Limb (tissue), 2 donors: ENCODE measurements at regions not wholly inside any gene's neighbourhood (a gene's known extent, or its start where the extent isn't known, plus 50 kb on each side); places are given as distances from the start of the nearest gene placed in this dataset.

Experiments
- DNase-seq, 2 donors: peaks; one replicate each; pipeline ENCODE4 v3.0.0-alpha.2; 2016; ENCODE audit errors: extremely low spot score in 2 of 2

DNA sequence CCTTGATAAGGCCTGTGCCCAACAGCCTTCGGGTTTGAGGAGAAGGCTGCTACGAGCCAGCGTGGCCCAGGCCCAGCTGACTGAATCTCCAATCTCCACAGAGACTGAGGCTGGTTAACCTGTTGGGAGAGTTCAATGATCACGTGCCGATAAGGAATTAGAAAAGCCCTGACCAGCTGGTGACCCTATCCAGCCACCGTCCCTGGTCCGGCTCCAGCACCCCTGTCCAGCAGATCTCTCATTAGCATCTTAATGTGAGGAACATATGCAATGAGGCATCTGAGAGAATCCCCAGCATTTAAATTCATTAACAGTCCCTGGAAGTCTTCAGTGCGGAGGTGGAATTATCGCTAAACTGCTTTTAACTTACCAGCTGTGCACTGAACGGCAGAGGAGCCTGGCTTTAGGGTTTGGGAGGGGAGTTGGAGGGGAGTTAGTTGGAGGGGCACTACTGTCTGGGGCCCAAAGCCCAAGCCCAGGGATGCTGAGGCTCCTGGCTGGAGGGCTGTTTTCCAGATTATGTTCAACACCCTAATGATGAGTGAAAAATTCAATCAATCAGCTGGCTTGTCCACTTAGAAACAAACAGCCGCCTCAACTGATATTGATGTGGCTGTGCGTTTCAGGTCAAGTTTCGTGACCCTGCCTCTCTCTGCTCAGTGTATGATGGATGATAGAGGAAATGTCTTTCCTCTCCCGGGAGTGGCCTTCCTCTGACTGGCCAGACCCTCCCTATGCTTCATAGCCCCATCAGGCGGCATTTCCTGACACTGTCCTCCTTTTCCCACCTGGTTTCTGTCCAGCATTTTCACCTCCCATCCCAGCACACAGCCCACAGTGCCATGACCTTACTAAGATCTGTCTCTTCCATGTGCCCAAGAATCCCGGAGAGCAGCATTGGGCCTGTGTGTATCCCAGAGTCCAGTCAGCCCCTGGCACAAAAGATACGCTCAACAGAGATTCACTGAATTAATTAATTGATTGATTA lies 184.5 kb downstream of the CCT6B start:
- DNase-seq: no peak

DNA sequence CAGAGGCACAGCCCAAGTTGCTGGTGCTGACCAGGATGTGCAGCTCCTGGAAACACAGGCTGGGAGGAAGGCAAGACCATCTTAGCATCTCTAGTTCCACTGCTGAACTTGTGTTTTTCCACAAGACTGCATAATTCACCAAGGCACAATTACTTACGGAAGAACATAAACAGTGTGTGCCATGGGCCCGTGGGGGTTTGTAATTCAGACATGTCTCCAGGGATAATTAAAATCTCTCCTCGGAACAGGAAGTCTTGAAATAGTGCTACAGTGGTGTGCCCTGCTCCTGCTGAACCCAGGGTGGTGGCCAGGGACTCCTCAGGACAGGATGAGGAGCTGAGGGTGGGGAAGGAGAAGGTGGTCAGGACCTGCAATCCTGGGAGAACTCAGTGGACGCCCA lies 188.2 kb downstream of the CCT6B start:
- DNase-seq: no peak

DNA sequence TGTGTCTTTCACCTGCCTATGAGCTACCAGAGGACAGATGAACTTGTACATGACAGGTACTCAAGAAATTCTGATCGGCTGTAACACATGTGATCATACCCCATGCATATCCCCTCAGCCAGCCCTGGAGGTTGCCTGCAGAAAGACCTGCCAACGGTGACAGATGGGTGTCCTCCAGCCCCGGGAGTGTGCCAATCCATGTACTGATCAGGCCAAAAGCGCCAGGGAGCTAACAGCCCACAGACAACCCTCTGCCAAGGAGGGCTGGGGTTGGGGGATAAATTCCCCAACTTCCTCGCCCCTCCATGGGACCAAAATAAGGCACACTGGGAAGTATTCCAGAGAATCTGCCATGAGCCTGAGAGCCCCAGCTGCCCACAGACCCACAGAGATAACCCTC lies 189.4 kb downstream of the CCT6B start:
- no peak for DNase-seq

DNA sequence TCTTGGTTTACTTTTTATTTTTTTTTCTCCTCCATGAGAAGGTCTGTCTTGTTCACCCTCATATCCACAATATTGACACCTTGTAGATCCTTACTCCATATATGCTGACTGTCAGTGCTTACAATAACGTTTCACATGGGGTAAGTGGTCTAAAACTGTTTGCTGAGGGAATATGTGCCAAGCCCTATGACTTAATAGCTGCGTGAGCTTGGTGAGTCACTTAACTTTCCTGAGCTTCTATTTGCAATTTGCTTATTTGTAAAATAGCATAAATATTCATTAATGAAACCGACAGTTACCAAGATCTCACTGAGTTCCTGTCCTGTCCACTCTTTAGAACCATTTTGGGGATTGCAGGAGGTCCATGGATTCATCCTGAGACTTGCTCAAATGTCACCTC lies 190.7 kb downstream of the CCT6B start:
- DNase-seq: no peak

DNA sequence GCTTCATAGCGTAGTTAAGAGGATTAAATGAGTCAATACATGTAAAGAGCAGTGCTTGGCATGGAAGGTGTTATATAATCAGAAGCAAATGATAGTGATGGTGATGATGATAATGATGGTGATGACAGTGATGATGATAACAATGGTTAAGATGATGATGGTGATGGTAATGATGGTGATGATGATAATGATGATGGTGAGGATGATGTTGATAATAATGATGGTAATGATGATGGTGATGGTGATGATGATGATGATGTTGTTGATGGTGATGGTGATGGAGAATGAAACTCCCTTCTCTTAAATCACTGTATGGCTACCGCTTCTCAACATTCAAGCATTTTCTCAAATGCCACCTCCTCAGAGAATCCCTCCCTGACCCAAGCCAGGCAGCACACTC lies 190.5 kb downstream of the TMEM132E start:
- no peak for DNase-seq

DNA sequence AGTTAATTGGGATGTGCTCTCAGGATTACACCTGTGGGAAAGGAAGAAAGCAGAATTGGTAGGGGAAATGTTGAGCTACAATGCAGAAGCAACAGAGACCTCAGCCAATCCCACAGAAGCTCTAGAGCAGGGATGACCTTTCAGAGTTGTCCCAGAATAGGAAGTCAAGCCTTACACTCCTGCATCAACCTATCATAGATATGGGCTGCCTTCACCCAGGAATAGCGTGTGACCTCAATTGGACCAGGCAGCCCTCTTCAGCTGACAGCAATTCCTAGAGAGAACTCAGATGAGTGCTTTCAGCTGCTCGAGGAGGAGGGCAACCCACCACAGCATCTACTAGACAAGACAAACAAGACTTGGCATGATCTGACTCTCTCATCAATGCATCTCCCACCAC lies 189.7 kb downstream of the TMEM132E start:
- DNase-seq: no peak

DNA sequence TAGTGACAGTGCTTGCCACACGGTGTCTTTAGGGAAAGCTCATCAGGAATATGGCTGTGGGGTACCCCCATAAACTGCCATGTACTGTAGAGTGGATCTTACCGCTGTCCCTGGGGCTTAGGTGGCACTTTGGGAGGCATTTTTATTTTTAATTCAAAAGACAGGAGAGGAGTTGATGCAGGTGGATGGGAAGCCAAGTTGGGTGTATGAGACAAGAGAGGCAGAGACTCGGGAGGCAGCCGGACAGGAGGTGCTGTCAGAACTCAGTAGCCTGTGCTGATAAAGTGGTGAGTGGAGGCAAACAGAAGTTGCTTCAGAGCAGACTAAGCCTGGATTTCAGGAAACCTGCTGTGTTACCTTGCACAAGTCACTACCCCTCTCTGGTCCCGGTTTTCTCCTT lies 185.9 kb downstream of the TMEM132E start:
- no peak for DNase-seq

DNA sequence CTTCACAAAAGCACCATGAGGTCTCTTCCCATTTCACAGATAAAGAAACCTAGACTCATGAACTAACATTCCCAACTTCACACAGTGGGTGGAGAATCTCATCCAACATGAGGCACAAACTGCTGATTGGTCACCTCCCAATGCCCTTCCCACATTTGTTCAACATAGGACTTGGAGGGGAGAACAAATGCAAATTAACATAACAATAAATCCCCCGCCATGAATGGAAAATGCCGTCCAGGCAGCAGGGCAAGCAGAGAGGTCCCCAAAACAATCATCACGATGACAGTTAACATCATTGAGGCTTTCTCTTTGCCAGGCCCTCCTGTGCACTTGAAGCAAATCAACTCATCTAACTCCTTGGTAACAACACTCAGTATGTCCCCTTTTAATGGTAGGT lies 185.3 kb downstream of the TMEM132E start:
- DNase-seq: no peak

DNA sequence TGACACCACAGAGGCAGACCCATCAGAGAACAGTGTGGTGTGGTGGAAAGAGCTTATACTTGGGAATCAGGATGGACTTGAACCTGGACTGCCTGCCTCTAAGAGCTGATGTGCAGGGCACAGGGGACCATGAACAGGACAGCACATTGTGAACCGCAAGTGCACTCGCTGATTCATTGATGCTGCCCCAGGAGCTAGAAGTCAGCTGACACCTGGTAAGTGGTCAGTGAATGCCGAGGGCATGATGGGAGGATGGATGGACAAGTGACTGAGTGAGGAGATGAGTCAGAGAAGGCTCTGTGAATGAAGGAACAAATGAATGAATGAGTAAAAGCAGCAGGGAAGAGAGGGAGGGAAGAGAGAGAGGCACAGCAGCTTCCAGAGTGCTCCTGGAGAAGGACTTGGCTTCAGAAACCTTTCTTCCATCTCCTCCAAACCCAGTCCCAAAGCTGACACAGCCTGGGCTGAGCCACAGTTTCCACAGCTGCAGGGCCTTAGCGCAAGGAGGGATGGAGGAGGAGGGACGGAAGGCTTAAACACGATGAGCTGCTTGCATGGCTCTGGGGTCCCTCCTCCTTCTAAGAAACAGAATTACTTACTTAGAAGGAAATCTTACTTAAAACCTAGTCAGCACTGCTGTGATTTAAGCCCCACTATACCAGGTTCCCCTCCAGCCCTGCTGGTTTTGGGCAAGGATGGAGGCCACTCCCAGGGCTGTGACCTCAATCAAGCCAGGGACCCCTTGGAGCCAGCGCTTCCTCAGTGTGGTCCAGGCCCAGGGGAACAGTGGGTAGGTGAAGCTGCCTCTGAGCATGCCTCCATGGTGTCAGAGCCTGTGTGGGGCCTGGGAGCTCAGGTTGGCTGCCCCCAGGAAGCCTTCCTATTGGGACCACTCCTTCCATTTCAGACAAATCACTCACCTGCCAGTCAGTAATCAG lies 184.6 kb downstream of the TMEM132E start:
- peak in 1 of 2 donors; percentile 5 for DNase-seq

DNA sequence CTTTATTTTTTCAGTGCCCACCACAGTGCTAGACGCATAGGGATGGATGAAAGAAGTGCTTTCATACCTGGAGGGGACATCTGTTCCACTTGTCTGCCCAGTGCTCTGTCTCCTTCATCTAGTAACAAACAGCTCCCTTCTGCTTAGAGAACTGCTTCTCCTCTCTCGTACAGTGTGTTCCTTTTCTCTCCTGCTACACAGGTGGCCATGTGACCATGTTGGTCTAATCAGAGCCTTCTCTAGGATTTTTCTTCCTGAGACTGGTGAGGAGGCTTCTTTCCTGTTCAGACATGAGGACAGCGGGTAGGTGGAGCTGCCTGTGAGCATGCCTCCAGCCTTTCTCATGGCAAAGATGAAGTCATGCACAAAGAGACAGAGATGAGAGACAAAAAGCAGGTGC lies 182.7 kb downstream of the TMEM132E start:
- DNase-seq: no peak

DNA sequence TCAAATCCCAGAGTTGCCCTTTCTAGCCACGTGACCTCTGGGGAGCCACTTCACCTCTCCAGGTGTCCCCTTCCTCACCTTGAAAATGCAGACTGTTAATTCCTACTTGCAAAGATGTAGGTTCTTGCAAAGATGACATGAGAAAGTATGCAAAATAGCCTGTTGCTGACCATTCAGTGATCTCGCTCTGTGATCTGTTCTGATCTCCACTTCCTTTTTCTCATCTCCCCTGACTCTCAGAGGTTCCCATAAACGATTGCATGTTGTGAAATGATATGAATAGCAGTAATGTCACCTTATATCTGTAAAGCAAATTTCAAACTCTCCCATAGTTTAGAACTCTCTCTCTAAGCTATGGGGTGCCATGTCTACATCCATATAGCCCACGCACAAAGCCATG lies 182.3 kb downstream of the TMEM132E start:
- DNase-seq: no peak

DNA sequence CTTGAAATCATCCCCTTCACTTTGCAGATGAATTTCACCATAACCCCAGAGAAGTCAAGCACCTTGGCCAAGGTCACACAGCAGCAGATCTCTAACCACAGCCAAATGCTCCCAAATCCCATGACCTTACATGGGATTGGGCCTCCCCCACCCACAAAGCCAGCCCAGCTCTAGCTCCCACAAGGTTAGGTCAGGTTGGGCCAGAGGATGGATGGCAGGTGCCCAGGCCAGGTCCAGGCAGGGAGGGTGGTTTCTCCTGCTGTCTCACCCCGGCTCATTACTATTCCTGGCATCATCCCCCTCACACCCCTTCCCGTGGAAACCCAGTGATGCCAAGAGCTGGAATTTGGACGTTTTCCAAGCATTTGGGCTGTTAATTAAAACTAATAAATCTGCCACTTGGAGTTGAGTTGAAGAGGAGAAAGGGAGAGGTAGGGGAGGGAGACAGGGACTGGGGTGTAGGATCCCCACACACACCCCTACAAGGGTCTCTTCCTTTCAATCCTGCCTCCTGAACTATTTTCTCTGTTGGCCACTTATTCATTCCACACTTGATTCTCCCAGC lies 181.6 kb downstream of the TMEM132E start:
- DNase-seq: peak in 1 of 2 donors; percentile 49

DNA sequence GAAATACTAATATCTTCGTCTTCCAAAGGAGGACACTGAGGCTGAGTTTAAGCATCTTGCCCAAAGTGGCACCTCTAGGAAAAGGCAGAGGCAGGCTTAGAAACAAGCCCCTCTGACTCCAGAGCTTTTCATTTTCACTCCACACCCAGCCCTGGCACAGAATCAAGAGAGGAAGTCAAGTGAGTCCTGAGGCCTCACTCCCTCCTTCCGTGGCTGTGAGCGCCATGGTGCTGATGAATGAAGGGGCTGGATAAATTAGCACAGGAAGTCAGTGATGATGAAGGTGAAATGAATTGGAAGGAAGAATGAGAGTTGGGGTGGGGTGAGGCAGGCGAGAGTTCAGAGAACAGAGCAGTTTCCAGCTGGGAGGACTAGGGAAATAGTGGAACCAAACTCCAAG lies 179.3 kb downstream of the TMEM132E start:
- no peak for DNase-seq

DNA sequence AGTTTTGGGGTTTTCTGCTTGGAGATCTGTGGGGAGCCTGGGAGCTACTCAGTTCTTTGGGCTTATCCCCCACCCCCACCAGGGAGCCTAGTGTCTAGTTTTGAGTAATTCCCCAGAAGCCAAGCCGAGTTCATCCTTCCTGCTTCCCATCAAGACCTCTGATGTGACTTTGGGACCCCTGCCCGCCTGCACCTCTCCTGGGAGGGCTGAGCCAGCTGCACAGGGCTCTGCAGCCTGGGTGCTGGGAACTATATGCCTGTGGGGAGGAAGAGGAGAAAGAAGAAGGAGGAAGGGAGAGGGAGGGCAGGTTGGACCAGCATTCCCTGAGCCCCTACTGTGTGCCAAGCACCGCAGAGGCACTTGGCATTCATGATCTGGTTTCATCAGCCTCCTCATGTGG lies 178.9 kb downstream of the TMEM132E start:
- DNase-seq: peak in 1 of 2 donors; percentile 14

DNA sequence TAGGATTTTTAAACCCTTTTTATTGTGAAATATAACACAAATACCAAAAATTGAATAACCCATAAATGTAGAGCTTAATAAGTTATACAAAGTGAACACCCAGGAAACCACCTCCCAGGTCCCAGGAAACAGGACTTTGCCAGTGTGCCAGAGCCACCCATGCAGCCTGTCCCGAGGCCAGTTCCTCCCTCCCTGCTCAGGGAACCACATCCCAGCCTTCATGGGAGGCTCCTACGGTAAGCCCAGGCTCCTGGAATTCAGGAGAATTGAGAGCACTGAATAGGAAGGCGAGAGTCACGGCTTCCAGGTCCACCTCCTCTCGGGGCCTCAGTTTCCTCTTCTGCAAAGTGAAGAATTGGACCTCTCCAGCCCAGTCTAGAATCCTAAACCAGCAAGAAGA lies 178.2 kb downstream of the TMEM132E start:
- peak in 1 of 2 donors; percentile 3 for DNase-seq

DNA sequence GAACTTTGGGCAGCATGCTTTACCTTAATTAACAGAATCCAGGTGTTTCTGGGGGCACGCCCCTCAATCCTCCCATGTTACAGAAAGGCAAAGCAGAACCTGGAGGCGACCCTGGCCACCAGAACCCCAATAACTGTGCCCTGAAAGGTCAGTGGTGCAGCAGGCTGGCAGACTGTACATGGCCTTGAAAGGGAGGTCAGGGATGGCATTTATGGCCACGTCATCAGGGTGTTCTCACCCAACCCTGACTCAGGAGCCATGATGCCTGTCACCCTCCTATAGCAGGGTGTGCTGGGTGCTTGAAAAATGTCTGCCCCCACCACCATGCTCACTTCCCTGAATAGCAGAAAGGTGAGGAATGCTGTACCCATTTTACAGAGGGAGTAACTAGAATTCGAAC lies 177.7 kb downstream of the TMEM132E start:
- no peak for DNase-seq

DNA sequence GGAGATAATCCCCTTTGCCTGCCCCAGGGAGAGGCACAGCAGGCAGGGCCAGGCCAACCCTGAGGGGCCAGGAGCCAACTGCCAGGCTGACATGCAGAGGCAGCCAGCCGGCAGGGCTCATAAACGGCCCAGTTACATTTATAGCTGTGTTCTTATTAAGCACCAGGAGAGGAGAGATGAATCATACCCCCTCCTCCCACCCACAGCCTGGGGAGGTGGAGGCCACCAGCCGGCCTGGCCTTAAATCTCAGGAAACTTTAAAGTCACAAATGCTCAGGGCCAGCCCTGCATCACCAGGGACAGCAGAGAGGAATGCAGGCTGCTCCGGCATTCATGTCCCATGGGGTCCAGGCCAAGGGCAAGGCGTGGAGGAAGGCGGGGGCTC lies 177.2 kb downstream of the TMEM132E start:
- DNase-seq: peak in 1 of 2 donors; percentile 47

DNA sequence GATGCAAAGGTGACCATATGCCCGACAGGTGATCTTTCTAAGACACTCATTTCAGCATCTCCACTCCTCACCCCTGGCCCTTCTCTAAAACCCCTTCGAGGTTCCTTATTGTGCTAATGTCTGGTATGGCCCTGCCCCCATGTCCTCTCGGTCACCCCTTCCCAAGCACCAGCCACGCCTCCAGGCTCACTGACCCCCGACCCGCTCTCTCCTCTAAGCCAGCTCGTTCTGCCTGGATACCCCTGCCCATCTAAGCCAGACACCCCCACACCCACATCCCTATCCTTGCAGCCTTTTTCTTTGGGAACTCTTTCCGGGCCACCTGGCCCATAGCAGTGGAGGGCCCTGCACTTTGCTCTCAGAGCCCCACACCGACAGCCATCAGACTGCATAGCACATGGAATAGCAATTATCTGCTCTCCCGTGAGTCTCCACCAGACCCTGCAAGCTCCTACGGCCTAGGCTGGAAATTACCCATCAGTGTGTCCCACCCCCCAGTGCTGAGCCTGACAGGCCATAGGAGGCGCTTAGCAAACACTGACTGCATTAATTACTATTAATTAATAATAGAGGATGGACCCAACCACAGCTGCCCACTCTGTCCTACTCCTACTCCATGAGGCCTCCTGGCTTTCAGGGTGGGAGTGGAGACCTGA lies 176.7 kb downstream of the TMEM132E start:
- DNase-seq: no peak

DNA sequence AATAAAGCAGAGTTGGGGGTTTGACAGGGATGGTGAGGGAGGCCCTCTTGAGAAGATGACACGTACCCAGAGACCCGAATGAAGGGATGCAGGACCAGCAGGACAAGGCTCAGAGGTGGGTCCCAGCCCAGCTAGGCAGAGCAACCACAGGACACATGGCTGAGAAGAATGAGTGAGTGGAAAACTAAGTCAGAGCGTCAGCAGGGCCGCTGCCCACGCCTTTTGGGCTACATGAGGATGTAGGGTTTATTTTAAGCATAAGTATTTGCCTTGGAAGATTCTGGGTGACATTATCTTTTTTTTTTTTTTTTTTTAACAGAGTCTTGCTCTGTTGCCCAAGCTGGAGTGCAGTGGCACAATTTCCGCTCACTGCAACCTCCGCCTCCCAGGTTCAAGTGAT lies 176.0 kb downstream of the TMEM132E start:
- DNase-seq: no peak

DNA sequence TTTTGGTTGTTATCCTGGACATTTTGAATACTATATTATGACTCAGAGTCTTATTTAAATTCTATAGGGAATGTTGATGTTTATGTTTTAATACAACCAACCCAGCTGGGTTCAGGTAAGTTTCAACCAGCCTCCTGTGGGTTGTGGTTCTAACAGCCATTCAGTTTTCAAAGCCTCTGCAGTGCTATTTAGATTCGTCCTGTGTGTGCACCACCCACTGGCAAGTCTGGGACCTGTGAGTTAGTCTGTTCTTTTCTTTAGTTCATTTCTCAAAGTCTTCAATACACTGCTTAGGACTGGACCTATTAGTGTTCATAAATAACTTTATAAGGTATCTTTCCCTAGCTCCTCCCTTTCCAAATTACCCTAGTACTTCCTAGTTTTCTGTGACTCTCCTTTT lies 170.6 kb downstream of the TMEM132E start:
- DNase-seq: no peak

DNA sequence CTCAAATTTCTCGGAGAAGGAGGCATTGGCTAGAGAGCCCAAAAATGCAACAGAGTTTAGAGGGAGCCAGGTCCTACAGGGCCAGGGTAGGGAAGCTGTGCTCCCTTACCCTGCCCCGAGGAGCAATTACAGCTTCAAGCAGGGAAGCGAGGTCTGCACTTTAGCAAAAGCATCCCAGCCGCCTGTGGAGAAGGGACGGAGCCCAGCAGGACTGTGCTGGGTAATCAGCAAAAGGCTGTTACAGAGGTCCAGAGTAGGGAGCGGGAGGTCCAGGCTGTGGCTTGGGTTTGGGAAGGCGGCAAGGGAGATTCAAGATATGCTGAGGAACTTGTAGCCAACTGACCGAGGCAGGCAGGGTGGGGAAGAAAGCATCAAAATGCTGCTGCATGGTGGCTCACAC lies 162.6 kb downstream of the TMEM132E start:
- DNase-seq: no peak
